ENCODE measurements at regions not wholly inside any gene's neighbourhood (a gene's known extent, or its start where the extent isn't known, plus 50 kb on each side); places are given as distances from the start of the nearest gene placed in this dataset.

DNA sequence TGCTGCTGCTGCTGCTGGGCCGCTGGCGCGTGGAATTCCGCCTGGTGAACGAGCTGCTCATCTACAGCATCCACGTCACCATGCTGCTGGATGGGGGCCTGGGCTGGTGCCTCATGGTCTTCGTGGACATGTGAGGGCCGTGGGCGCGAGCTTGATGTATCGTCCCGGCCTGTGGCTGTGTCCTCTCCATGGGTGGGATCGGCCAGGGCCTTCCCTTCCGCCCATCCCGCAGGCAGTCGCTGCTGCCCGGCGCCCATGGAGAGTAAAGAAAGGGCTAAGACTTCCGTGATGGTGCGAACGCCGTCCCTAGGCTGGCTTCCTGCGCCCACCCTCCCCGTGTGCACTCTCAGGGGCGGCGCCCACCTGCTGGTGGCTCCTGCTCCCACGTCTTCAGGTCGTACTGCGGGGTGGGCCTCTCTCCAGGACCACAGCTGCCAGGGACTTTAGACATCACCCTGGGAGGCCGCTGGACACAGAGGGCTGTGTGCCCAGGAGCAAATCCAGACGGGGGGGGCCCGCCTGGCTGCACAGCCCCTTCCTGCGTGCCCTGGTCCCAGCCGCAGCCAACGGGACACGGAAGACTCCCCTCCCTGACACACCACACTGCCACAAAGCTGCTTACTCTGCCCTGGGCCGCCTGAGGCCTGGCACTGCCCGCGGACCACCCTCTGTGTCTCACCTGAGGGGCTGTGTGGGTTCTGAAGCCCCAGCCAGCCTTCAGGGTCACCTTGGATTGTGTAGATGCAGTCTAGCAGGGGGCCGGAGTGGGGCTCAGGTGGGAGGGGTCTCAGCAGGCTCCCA, 167.5 kb downstream of the SEPTIN7 start:
- TF ChIP-seq, protein P1, sequence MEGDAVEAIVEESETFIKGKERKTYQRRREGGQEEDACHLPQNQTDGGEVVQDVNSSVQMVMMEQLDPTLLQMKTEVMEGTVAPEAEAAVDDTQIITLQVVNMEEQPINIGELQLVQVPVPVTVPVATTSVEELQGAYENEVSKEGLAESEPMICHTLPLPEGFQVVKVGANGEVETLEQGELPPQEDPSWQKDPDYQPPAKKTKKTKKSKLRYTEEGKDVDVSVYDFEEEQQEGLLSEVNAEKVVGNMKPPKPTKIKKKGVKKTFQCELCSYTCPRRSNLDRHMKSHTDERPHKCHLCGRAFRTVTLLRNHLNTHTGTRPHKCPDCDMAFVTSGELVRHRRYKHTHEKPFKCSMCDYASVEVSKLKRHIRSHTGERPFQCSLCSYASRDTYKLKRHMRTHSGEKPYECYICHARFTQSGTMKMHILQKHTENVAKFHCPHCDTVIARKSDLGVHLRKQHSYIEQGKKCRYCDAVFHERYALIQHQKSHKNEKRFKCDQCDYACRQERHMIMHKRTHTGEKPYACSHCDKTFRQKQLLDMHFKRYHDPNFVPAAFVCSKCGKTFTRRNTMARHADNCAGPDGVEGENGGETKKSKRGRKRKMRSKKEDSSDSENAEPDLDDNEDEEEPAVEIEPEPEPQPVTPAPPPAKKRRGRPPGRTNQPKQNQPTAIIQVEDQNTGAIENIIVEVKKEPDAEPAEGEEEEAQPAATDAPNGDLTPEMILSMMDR (conservative IDR thresholded peaks at IDR 0.05; ENCODE audit: low read depth, low read length): no peak
- TF ChIP-seq POLR2A (IDR thresholded peaks at IDR 0.05; ENCODE audit: low read depth, low read length) (no peak), SMC3 (IDR thresholded peaks at IDR 0.05; ENCODE audit: low read depth, low read length) (no peak)
